Right lobe of liver (tissue), 6 donors: ENCODE measurements at regions not wholly inside any gene's neighbourhood (a gene's known extent, or its start where the extent isn't known, plus 50 kb on each side); places are given as distances from the start of the nearest gene placed in this dataset.

Experiments
- ATAC-seq, 4 donors: fragments of 200-7000 bp; cut with Tn5 transposase; one replicate each; pipeline ENCODE4 v1.9.1; 2020; ENCODE audit warnings: mild to moderate bottlenecking in 4 of 4, moderate library complexity in 4 of 4
- DNase-seq, 3 donors: peaks; one replicate each; pipeline ENCODE4 v3.0.0-alpha.2; 2020
- H3K27ac ChIP-seq, 3 donors: fragments of 200-600 bp; one replicate each; pipeline ENCODE4 v1.8.0; 2022
- H3K27me3 ChIP-seq, 2 donors: fragments of 200-600 bp; one replicate each; pipeline ENCODE4 v1.8.0; 2022
- H3K36me3 ChIP-seq, 4 donors: fragments of 200-600 bp; sonication (generic) in 1 of 4; one replicate each; pipeline versions ENCODE4 v1.5.1 to v1.8.0; 2017 to 2022; ENCODE audit warnings: control low read depth in 1 of 4
- H3K4me1 ChIP-seq, 4 donors: fragments of 200-600 bp; sonication (generic) in 1 of 4; one replicate each; pipeline versions ENCODE4 v1.5.1 to v1.8.0; 2017 to 2022; ENCODE audit warnings: control low read depth in 1 of 4
- H3K4me3 ChIP-seq, 3 donors: fragments of 200-600 bp; one replicate each; pipeline ENCODE4 v1.8.0; 2022
- H3K9me3 ChIP-seq, 4 donors: fragments of 200-600 bp; sonication (generic) in 1 of 4; one replicate each; pipeline versions ENCODE4 v1.5.1 to v1.8.0; 2017 to 2022; ENCODE audit warnings: control low read depth in 1 of 4
- POLR2A ChIP-seq: fragments of 450-650 bp; IDR thresholded peaks from one replicate; pipeline ENCODE4 v1.6.1; 2017; ENCODE audit warnings: antibody characterized with exemption, mild to moderate bottlenecking
- WGBS: methylation state at CpG from one replicate; pipeline ENCODE4 v1.1.6; 2018; ENCODE audit warnings: low coverage, low lambda C conversion rate; ENCODE audit not compliant: insufficient coverage; ENCODE audit errors: missing lambda C conversion rate; 5-methylcytosine and 5-hydroxymethylcytosine counted together
- intact Hi-C, 2 donors: fragments of 100-400 bp; cut with DNase I; formaldehyde crosslinking; loops; one replicate each; pipeline versions ENCODE4 v1.11.2 to v1.14.1; 2022
- TF ChIP-seq, protein P1 (sequence below), 4 donors: fragments of 200-600 bp in 3 of 4; fragments of 450-650 bp in 1 of 4; IDR thresholded peaks; one replicate each; pipeline versions ENCODE4 v1.5.1 to v1.8.0; 2016 to 2022; ENCODE audit warnings: antibody characterized with exemption in 4 of 4, mild to moderate bottlenecking in 2 of 4
- donor health status: DM: no; HTN: yes; CAD: no.
- donor health status: DM: no; HTN: no; CAD: no.
- donor health status: DM: no; HTN: no; CAD: no.
- donor health status: DM: no; HTN: yes; CAD: no.
- donor health status: DM: no; HTN: yes; CAD: no.

GRCh38 chr2:225156853-225157451 lies 114.7 kb upstream of the DOCK10 start:
- no peaks in the 10 kb centered on the region for H3K27me3 ChIP-seq
- no peaks in the 10 kb centered on the region for H3K9me3 ChIP-seq
- no peak for TF ChIP-seq POLR2A
- TF ChIP-seq, protein P1, sequence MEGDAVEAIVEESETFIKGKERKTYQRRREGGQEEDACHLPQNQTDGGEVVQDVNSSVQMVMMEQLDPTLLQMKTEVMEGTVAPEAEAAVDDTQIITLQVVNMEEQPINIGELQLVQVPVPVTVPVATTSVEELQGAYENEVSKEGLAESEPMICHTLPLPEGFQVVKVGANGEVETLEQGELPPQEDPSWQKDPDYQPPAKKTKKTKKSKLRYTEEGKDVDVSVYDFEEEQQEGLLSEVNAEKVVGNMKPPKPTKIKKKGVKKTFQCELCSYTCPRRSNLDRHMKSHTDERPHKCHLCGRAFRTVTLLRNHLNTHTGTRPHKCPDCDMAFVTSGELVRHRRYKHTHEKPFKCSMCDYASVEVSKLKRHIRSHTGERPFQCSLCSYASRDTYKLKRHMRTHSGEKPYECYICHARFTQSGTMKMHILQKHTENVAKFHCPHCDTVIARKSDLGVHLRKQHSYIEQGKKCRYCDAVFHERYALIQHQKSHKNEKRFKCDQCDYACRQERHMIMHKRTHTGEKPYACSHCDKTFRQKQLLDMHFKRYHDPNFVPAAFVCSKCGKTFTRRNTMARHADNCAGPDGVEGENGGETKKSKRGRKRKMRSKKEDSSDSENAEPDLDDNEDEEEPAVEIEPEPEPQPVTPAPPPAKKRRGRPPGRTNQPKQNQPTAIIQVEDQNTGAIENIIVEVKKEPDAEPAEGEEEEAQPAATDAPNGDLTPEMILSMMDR (IDR thresholded peaks at IDR 0.05) = no peak
- ATAC-seq (peak in 1 of 4 donors; percentile 14), DNase-seq (no peak)
- H3K4me1 ChIP-seq = no peaks in the 10 kb centered on the region
- H3K4me3 ChIP-seq = no peak overlapping the region
- H3K27ac ChIP-seq = no peak overlapping the region
- intact Hi-C loops = no loop called here
- H3K36me3 ChIP-seq = no peaks in the 10 kb centered on the region
- 65% methylated on average over 4 of the region's 4 CpGs for WGBS

- Histone ChIP-seq H3K9me3 (no peaks in the 10 kb centered on the region), H3K36me3 (no peaks in the 10 kb centered on the region), H3K4me1 (no peaks in the 10 kb centered on the region), H3K27me3 (no peaks in the 10 kb centered on the region), H3K27ac (no peak overlapping the region), H3K4me3 (no peak overlapping the region)
- no peak for TF ChIP-seq POLR2A
- TF ChIP-seq, protein P1 (IDR thresholded peaks at IDR 0.05) = no peak
- intact Hi-C loops = no loop called here
- ATAC-seq (no peak), DNase-seq (no peak)
Observed at GRCh38 chr2:225140723-225141122, 98.5 kb upstream of the DOCK10 start.

DNA sequence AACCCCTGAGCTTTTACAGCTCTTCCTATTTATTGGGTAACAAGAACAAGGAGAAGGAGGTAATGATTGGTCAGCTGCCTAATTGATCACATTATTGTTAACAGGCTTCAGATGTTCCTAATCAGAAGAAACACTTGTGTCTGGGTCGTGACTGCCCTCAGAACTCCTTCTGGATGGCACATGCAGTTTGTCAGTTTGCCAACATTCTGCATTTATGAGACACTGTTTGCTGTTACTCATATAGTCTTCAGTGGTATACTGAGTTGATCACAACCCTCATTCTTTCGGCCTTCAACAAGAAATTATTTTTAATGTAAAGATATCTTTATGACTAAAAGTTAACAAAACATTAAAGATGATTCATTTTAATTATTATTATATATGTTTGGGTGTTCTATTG lies 95.7 kb upstream of the DOCK10 start:
- DNase-seq (no peak), ATAC-seq (no peak)
- H3K4me1 ChIP-seq = no peaks in the 10 kb centered on the region
- H3K36me3 ChIP-seq = no peaks in the 10 kb centered on the region
- TF ChIP-seq, protein P1 (IDR thresholded peaks at IDR 0.05) = no peak
- TF ChIP-seq POLR2A = no peak
- no peak overlapping the region for H3K27ac ChIP-seq
- WGBS = 40% methylated on average over 2 of the region's 2 CpGs
- H3K27me3 ChIP-seq = no peaks in the 10 kb centered on the region
- H3K9me3 ChIP-seq = no peaks in the 10 kb centered on the region
- no peak overlapping the region for H3K4me3 ChIP-seq
- intact Hi-C loops = no loop called here

GRCh38 chr2:225136552-225136951 lies 94.3 kb upstream of the DOCK10 start:
- Histone ChIP-seq H3K4me1 (no peaks in the 10 kb centered on the region), H3K27ac (no peak overlapping the region), H3K4me3 (no peak overlapping the region), H3K9me3 (no peaks in the 10 kb centered on the region), H3K36me3 (no peaks in the 10 kb centered on the region), H3K27me3 (no peaks in the 10 kb centered on the region)
- intact Hi-C loops = no loop called here
- WGBS = 38% methylated on average over 1 of the region's 1 CpG
- DNase-seq = no peak
- TF ChIP-seq POLR2A = no peak
- TF ChIP-seq, protein P1 (IDR thresholded peaks at IDR 0.05) = no peak
- no peak for ATAC-seq

DNA sequence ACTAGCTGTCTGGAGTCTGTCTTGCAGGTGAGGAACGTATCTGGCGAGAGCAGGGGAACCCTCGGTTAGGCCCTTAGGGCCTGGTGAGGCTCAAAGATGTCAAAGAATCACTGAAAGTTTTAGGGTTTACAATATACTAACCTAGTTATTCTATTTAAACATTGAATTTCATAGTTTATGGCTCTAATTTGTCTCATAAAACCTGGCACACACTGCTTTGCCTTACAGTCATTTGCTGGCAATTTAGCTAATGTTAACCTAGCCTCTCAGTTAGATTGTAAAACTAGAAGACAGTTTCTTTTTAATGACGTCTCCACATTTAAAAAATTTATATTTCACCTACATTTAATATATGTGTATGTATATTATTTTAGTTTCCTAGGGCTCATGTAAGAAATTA lies 89.6 kb upstream of the DOCK10 start:
- H3K4me3 ChIP-seq = no peak overlapping the region
- H3K36me3 ChIP-seq = no peaks in the 10 kb centered on the region
- no peak for TF ChIP-seq POLR2A
- no peak overlapping the region for H3K27ac ChIP-seq
- WGBS = 79% methylated on average over 4 of the region's 4 CpGs
- no peaks in the 10 kb centered on the region for H3K9me3 ChIP-seq
- intact Hi-C loops = no loop called here
- no peaks in the 10 kb centered on the region for H3K4me1 ChIP-seq
- H3K27me3 ChIP-seq = no peaks in the 10 kb centered on the region
- DNase-seq = no peak
- ATAC-seq = no peak
